Fibroblast of lung (primary cell): ENCODE measurements at regions not wholly inside any gene's neighbourhood (a gene's known extent, or its start where the extent isn't known, plus 50 kb on each side); places are given as distances from the start of the nearest gene placed in this dataset.

Source experiments
- DNase-seq, 2 donors: peaks; one replicate each; pipeline versions ENCODE4 v3.0.0 to v3.0.0-alpha.2; 2010; ENCODE audit warnings: low read depth in 2 of 2
- H2AFZ ChIP-seq: 2 replicates; pipeline ENCODE4 v1.5.1; 2012; ENCODE audit warnings: low read length, control low read depth, inconsistent platforms
- H3K27ac ChIP-seq: 2 replicates; pipeline ENCODE4 v1.5.1; 2011; ENCODE audit warnings: low read length, control low read depth; ENCODE audit not compliant: insufficient read depth
- H3K27me3 ChIP-seq: 2 replicates; pipeline ENCODE4 v1.5.1; 2011; ENCODE audit warnings: mild to moderate bottlenecking, low read length; ENCODE audit not compliant: control insufficient read depth, insufficient read depth
- H3K36me3 ChIP-seq: 2 replicates; pipeline ENCODE4 v1.5.1; 2011; ENCODE audit warnings: low read length; ENCODE audit not compliant: control insufficient read depth, insufficient read depth
- H3K4me1 ChIP-seq: 2 replicates; pipeline ENCODE4 v1.5.1; 2011; ENCODE audit warnings: low read length; ENCODE audit not compliant: control insufficient read depth, insufficient read depth; ENCODE audit errors: extremely low read depth
- H3K4me2 ChIP-seq: 2 replicates; pipeline ENCODE4 v1.5.1; 2011; ENCODE audit warnings: low read length, control low read depth; ENCODE audit not compliant: insufficient read depth; ENCODE audit errors: extremely low read depth
- H3K4me3 ChIP-seq, 4 experiments: fragments of 200-600 bp in 1 of 4; sonication (generic) in 1 of 4; replicated peaks in 1 of 4; 2 replicates each; pipeline ENCODE4 v1.5.1; 2011 to 2016; ENCODE audit warnings: low read length in 4 of 4, low read depth in 3 of 4, mild to moderate bottlenecking in 3 of 4, control low read depth in 2 of 4, inconsistent platforms in 1 of 4, mixed read lengths in 1 of 4; ENCODE audit not compliant: insufficient read depth in 1 of 4; ENCODE audit errors: control extremely low read depth in 1 of 4
- H3K79me2 ChIP-seq: 2 replicates; pipeline ENCODE4 v1.5.1; 2012; ENCODE audit warnings: mild to moderate bottlenecking, low read length, inconsistent platforms; ENCODE audit not compliant: control insufficient read depth, insufficient read depth
- H3K9ac ChIP-seq: 2 replicates; pipeline ENCODE4 v1.5.1; 2011; ENCODE audit warnings: mild to moderate bottlenecking, low read length, control low read depth; ENCODE audit not compliant: insufficient read depth
- H3K9me3 ChIP-seq: 2 replicates; pipeline ENCODE4 v1.5.1; 2012; ENCODE audit warnings: low read depth, low read length; ENCODE audit not compliant: control insufficient read depth, insufficient read depth
- H4K20me1 ChIP-seq: 2 replicates; pipeline ENCODE4 v1.5.1; 2011; ENCODE audit warnings: low read length; ENCODE audit not compliant: control insufficient read depth, insufficient read depth; ENCODE audit errors: extremely low read depth
- EZH2 ChIP-seq: IDR thresholded peaks from 2 replicates; pipeline ENCODE4 v1.5.1; 2012; ENCODE audit warnings: low read length, control low read depth, mild to moderate bottlenecking; ENCODE audit errors: missing control alignments
- TF ChIP-seq, protein P1 (sequence below), 2 donors: IDR thresholded peaks in 1 of 2; conservative IDR thresholded peaks in 1 of 2; 1 replicate in 1 of 2; 2 replicates in 1 of 2; pipeline ENCODE4 v1.5.1; 2011 to 2012; ENCODE audit warnings: low read length in 2 of 2, control low read depth in 1 of 2, inconsistent platforms in 1 of 2, low read depth in 1 of 2, mild to moderate bottlenecking in 1 of 2

DNA sequence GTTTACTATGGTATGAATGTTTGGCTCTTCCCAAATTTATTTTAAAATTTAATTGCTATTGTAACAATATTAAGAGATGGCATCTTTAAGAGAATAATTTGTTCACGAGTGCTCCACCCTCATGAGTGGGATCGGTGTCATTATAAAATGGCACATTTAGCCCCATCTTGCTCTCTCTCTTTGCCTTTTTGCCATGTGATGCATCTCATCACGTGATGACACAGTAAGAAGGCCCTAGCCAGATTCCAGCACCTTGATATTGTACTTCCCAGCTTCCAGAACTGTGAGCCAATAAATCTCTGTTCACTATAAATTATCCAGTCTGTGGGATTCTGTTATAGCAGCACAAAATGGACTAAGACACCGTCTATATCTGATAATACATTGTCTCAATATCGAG is 355.8 kb downstream of the AMY1C start:
- H3K79me2 ChIP-seq: no peaks in the 10 kb centered on the region
- H2AFZ ChIP-seq: no peak overlapping the region
- H4K20me1 ChIP-seq: no peaks in the 10 kb centered on the region
- no peak overlapping the region for H3K4me2 ChIP-seq
- H3K27me3 ChIP-seq: no peaks in the 10 kb centered on the region
- no peaks in the 10 kb centered on the region for H3K36me3 ChIP-seq
- no peak overlapping the region for H3K9ac ChIP-seq
- H3K4me1 ChIP-seq: no peaks in the 10 kb centered on the region
- no peak for DNase-seq
- no peaks in the 10 kb centered on the region for H3K9me3 ChIP-seq
- H3K27ac ChIP-seq: no peak overlapping the region
- no peak overlapping the region for H3K4me3 ChIP-seq
- TF ChIP-seq, protein P1, sequence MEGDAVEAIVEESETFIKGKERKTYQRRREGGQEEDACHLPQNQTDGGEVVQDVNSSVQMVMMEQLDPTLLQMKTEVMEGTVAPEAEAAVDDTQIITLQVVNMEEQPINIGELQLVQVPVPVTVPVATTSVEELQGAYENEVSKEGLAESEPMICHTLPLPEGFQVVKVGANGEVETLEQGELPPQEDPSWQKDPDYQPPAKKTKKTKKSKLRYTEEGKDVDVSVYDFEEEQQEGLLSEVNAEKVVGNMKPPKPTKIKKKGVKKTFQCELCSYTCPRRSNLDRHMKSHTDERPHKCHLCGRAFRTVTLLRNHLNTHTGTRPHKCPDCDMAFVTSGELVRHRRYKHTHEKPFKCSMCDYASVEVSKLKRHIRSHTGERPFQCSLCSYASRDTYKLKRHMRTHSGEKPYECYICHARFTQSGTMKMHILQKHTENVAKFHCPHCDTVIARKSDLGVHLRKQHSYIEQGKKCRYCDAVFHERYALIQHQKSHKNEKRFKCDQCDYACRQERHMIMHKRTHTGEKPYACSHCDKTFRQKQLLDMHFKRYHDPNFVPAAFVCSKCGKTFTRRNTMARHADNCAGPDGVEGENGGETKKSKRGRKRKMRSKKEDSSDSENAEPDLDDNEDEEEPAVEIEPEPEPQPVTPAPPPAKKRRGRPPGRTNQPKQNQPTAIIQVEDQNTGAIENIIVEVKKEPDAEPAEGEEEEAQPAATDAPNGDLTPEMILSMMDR (conservative IDR thresholded peaks at IDR 0.05 in 1 of 2, IDR thresholded peaks at IDR 0.05 in 1 of 2; ENCODE audit: low read depth in 1 of 2, low read length in 2 of 2): no peak
- no peak for TF ChIP-seq EZH2

GRCh38 chr1:104120525-104120924 is 370.8 kb downstream of the AMY1C start:
- no peaks in the 10 kb centered on the region for H3K4me1 ChIP-seq
- H3K79me2 ChIP-seq: no peaks in the 10 kb centered on the region
- no peak overlapping the region for H3K4me3 ChIP-seq
- no peak for DNase-seq
- no peaks in the 10 kb centered on the region for H3K36me3 ChIP-seq
- H3K9me3 ChIP-seq: no peaks in the 10 kb centered on the region
- no peaks in the 10 kb centered on the region for H4K20me1 ChIP-seq
- H3K27me3 ChIP-seq: no peaks in the 10 kb centered on the region
- no peak overlapping the region for H3K4me2 ChIP-seq
- no peak overlapping the region for H3K9ac ChIP-seq
- no peak overlapping the region for H3K27ac ChIP-seq
- no peak for TF ChIP-seq EZH2
- TF ChIP-seq, protein P1 (conservative IDR thresholded peaks at IDR 0.05 in 1 of 2, IDR thresholded peaks at IDR 0.05 in 1 of 2; ENCODE audit: low read depth in 1 of 2, low read length in 2 of 2): no peak
- H2AFZ ChIP-seq: no peak overlapping the region

GRCh38 chr1:104121271-104121670 is 371.6 kb downstream of the AMY1C start:
- no peaks in the 10 kb centered on the region for H3K79me2 ChIP-seq
- H3K27me3 ChIP-seq: no peaks in the 10 kb centered on the region
- H3K4me1 ChIP-seq: no peaks in the 10 kb centered on the region
- no peaks in the 10 kb centered on the region for H4K20me1 ChIP-seq
- no peak overlapping the region for H3K9ac ChIP-seq
- H3K36me3 ChIP-seq: no peaks in the 10 kb centered on the region
- TF ChIP-seq EZH2: no peak
- TF ChIP-seq, protein P1 (conservative IDR thresholded peaks at IDR 0.05 in 1 of 2, IDR thresholded peaks at IDR 0.05 in 1 of 2; ENCODE audit: low read depth in 1 of 2, low read length in 2 of 2): no peak
- no peaks in the 10 kb centered on the region for H3K9me3 ChIP-seq
- H3K4me2 ChIP-seq: no peak overlapping the region
- no peak overlapping the region for H2AFZ ChIP-seq
- no peak for DNase-seq
- no peak overlapping the region for H3K4me3 ChIP-seq
- H3K27ac ChIP-seq: no peak overlapping the region
